ENCODE measurements at regions not wholly inside any gene's neighbourhood (a gene's known extent, or its start where the extent isn't known, plus 50 kb on each side); places are given as distances from the start of the nearest gene placed in this dataset.
A peak's percentile ranks its signal among the peaks of the same experiment; 100 is the strongest.

GRCh38 chr1:22334860-22335550 lies 116.6 kb upstream of the ZBTB40 start:
- H3K14ac ChIP-seq (ENCODE audit: insufficient read length) = no peak overlapping the region
- TF ChIP-seq RXRA (IDR thresholded peaks at IDR 0.05; ENCODE audit: insufficient read depth, low read depth, low read length) = no peak
- TF ChIP-seq POLR2A (IDR thresholded peaks at IDR 0.05; ENCODE audit: control extremely low read depth in 1 of 2, low read depth in 2 of 2, low read length in 2 of 2) = no peak
- TF ChIP-seq ATF3 (IDR thresholded peaks at IDR 0.05; ENCODE audit: insufficient read depth, low read depth, low read length) = no peak
- TF ChIP-seq SP1 (IDR thresholded peaks at IDR 0.05; ENCODE audit: low read depth, low read length) = no peak
- TF ChIP-seq EP300 (IDR thresholded peaks at IDR 0.05; ENCODE audit: borderline replicate concordance in 1 of 2, low read depth in 2 of 2, low read length in 2 of 2) = no peak
- TF ChIP-seq TCF12 (IDR thresholded peaks at IDR 0.05; ENCODE audit: low read depth, low read length) = no peak
- TF ChIP-seq NRF1 (IDR thresholded peaks at IDR 0.05; ENCODE audit: low read depth, low read length) = no peak
- peaks cover 0 to 3% (median 0%) of the 10 kb centered on the region in 4 experiments; a peak in 1 of 7 replicates for H3K4me1 ChIP-seq (replicated peaks in 1 of 4; ENCODE audit: control insufficient read depth in 3 of 4, insufficient read depth in 4 of 4, low read length in 3 of 4)
- H3K4ac ChIP-seq (replicated peaks; ENCODE audit: insufficient read length, low read depth, low read length) = peak overlapping the region; percentile 44
- no peak overlapping the region for H3K23ac ChIP-seq (ENCODE audit: insufficient read length)
- H3K9ac ChIP-seq (replicated peaks in 1 of 4; ENCODE audit: extremely low read depth in 1 of 4, low read depth in 3 of 4, low read length in 3 of 4) = no peak overlapping the region
- no peak overlapping the region for H3K18ac ChIP-seq (ENCODE audit: extremely low read depth, low read length)
- no peaks in the 10 kb centered on the region for H3K79me2 ChIP-seq (ENCODE audit: control insufficient read depth in 1 of 2, insufficient read depth in 2 of 2, low read length in 2 of 2)
- H2BK20ac ChIP-seq (ENCODE audit: low read length) = no peak overlapping the region
- H4K20me1 ChIP-seq (replicated peaks in 1 of 2; ENCODE audit: control insufficient read depth in 1 of 2, insufficient read depth in 2 of 2, low read length in 2 of 2) = peaks cover 0 to 2% of the 10 kb centered on the region in 2 experiments
- peak overlapping the region; percentile 41; the same call in 1 of the 2 replicates for H4K8ac ChIP-seq (ENCODE audit: extremely low read depth, insufficient read depth, low read length)
- no peak overlapping the region for H2BK15ac ChIP-seq (ENCODE audit: low read length)
- no peak overlapping the region for H2AFZ ChIP-seq (ENCODE audit: low read length)
- FAIRE-seq (no peak), DNase-seq (ENCODE audit: low read depth in 1 of 2, low spot score in 2 of 2) (no peak)
- no peak overlapping the region for H2AK5ac ChIP-seq (ENCODE audit: low read depth, low read length)
- no peak overlapping the region for H3K27ac ChIP-seq (ENCODE audit: low read depth, low read length)
- no peak overlapping the region for H3K4me3 ChIP-seq (ENCODE audit: extremely low read depth in 1 of 4, insufficient read depth in 2 of 4, low read depth in 3 of 4, low read length in 4 of 4)
- H2BK12ac ChIP-seq (ENCODE audit: low read depth, low read length) = no peak overlapping the region
- whole genome bisulfite sequencing, 2 experiments (ENCODE audit: extremely low coverage in 1 of 2, insufficient coverage in 1 of 2, insufficient read length in 1 of 2, insufficient replicate concordance in 2 of 2, low coverage in 1 of 2, low lambda C conversion rate in 2 of 2, missing lambda C conversion rate in 1 of 2) = 93% methylated on average over 6 of the region's 6 CpGs; no CpG with 5 or more reads in 1 of the 2 experiments
- no peak overlapping the region for H4K5ac ChIP-seq (ENCODE audit: insufficient read length, low read depth, low read length)
- no peaks in the 10 kb centered on the region for H3K36me3 ChIP-seq (ENCODE audit: control insufficient read depth in 2 of 4, insufficient read depth in 4 of 4, low read length in 3 of 4)
- H3K27me3 ChIP-seq (replicated peaks in 1 of 4; ENCODE audit: control insufficient read depth in 3 of 4, extremely low read depth in 1 of 4, insufficient read depth in 3 of 4, low read length in 3 of 4) = no peaks in the 10 kb centered on the region; a peak in 1 of 7 replicates
- H3K79me1 ChIP-seq (ENCODE audit: low read depth, low read length) = no peaks in the 10 kb centered on the region
- peaks cover 22% of the 10 kb centered on the region; the same call in 1 of the 2 replicates for H3K23me2 ChIP-seq (ENCODE audit: low read depth, low read length)
- H2BK120ac ChIP-seq (replicated peaks; ENCODE audit: low read depth, low read length) = no peak overlapping the region
- CTCF ChIA-PET (ENCODE audit: partially characterized antibody) = interaction anchor here (1.1 to 1.2 kb wide), 2 partner anchors 10 to 18 kb away, joined by 4 read pairs; no protein-coding TSS in a partner anchor
- POLR2A ChIA-PET (ENCODE audit: partially characterized antibody) = no interaction called here
- no peak overlapping the region for H3K4me2 ChIP-seq (ENCODE audit: insufficient read depth in 1 of 2, low read depth in 2 of 2, low read length in 2 of 2)
- H3K56ac ChIP-seq (replicated peaks; ENCODE audit: insufficient read length, low read depth, low read length) = no peak overlapping the region
- no peak overlapping the region for H4K91ac ChIP-seq (replicated peaks; ENCODE audit: insufficient read length, low read length)
- H3K9me3 ChIP-seq (ENCODE audit: insufficient read depth in 2 of 2, low read depth in 1 of 2, low read length in 1 of 2) = no peaks in the 10 kb centered on the region
- H2BK5ac ChIP-seq (ENCODE audit: low read depth, low read length) = 0 out of 2 replicates have a peak overlapping the region, but pooled peaks have one; percentile 9

Data from H1 (cell line).